Activated CD4-positive, alpha-beta T cell treated with anti-CD3 and anti-CD28 coated beads for 36 hours (primary cell): ENCODE measurements at regions not wholly inside any gene's neighbourhood (a gene's known extent, or its start where the extent isn't known, plus 50 kb on each side); places are given as distances from the start of the nearest gene placed in this dataset.
"Not testable (repeated sequence)": the region's sequence is repeated elsewhere in the genome, so short reads cannot be mapped to it uniquely, and the experiment has no call there.

ENCODE experiments used
- ATAC-seq: fragments of 200-7000 bp; cut with Tn5 transposase; one replicate; pipeline ENCODE4 v1.10.0; 2021; ENCODE audit warnings: mild to moderate bottlenecking, moderate library complexity
- CTCF ChIA-PET: fragments of 350-600 bp; sonication (Branson Sonifier 250); formaldehyde crosslinking; loops from one replicate; lab custom pipeline; 2021; ENCODE audit warnings: antibody characterized with exemption; lab: Charles Lee
- POLR2A ChIA-PET: fragments of 350-600 bp; sonication (Branson Sonifier 250); formaldehyde crosslinking; loops from one replicate; lab custom pipeline; 2021; ENCODE audit warnings: antibody characterized with exemption, inconsistent platforms; lab: Charles Lee
- DNase-seq: peaks from one replicate; pipeline ENCODE4 v3.0.0-alpha.2; 2020
- H3K27ac Mint-ChIP-seq: one replicate; pipeline ENCODE4 v1.8.0; 2021; ENCODE audit warnings: mixed read lengths
- H3K27me3 Mint-ChIP-seq: one replicate; pipeline ENCODE4 v1.8.0; 2021; ENCODE audit warnings: mixed read lengths
- H3K36me3 Mint-ChIP-seq: one replicate; pipeline ENCODE4 v1.8.0; 2021; ENCODE audit warnings: low read depth, mixed read lengths
- H3K4me1 Mint-ChIP-seq: one replicate; pipeline ENCODE4 v1.8.0; 2021; ENCODE audit warnings: mixed read lengths
- H3K4me3 Mint-ChIP-seq: one replicate; pipeline ENCODE4 v1.8.0; 2021; ENCODE audit warnings: mild to moderate bottlenecking, moderate library complexity, mixed read lengths
- H3K9me3 Mint-ChIP-seq: one replicate; pipeline ENCODE4 v1.8.0; 2021; ENCODE audit warnings: low read depth, mixed read lengths
- intact Hi-C, 2 experiments: fragments of 100-400 bp; cut with DNase I in 1 of 2; cut with micrococcal nuclease in 1 of 2; formaldehyde crosslinking; loops; one replicate each; pipeline versions ENCODE4 v1.14.2 to v1.15.1; 2022 to 2024; cut with DNase I, micrococcal nuclease

GRCh38 chrX:107370185-107370584 lies 79.3 kb upstream of the FRMPD3 start:
- intact Hi-C loops, H3K36me3 Mint-ChIP-seq, H3K9me3 Mint-ChIP-seq, H3K27me3 Mint-ChIP-seq, POLR2A ChIA-PET, ATAC-seq, H3K27ac Mint-ChIP-seq, H3K4me3 Mint-ChIP-seq, CTCF ChIA-PET, DNase-seq, H3K4me1 Mint-ChIP-seq: not testable (repeated sequence)

- Mint-ChIP-seq H3K36me3 (no peaks in the 10 kb centered on the region), H3K27me3 (no peaks in the 10 kb centered on the region), H3K4me1 (no peaks in the 10 kb centered on the region), H3K27ac (no peak overlapping the region), H3K4me3 (no peak overlapping the region), H3K9me3 (no peaks in the 10 kb centered on the region)
- intact Hi-C loops, result no loop called here
- ATAC-seq (no peak), DNase-seq (no peak)
- CTCF ChIA-PET, result no interaction called here
- POLR2A ChIA-PET, result no interaction called here
These were observed 75.3 kb upstream of the FRMPD3 start for GRCh38 chrX:107374132-107374531.

- POLR2A ChIA-PET, result no interaction called here
These were observed 74.6 kb upstream of the FRMPD3 start for GRCh38 chrX:107374831-107375230.

GRCh38 chrX:107376186-107376585 lies 73.3 kb upstream of the FRMPD3 start:
- H3K4me1 Mint-ChIP-seq, POLR2A ChIA-PET, H3K36me3 Mint-ChIP-seq, H3K4me3 Mint-ChIP-seq, H3K27ac Mint-ChIP-seq, H3K27me3 Mint-ChIP-seq, ATAC-seq, H3K9me3 Mint-ChIP-seq, CTCF ChIA-PET, intact Hi-C loops, DNase-seq: not testable (repeated sequence)

More at GRCh38 chrX:107374831-107375230, 74.6 kb upstream of the FRMPD3 start:
- Mint-ChIP-seq H3K4me1 (no peaks in the 10 kb centered on the region), H3K9me3 (no peaks in the 10 kb centered on the region), H3K27me3 (peaks cover 2% of the 10 kb centered on the region), H3K4me3 (no peak overlapping the region), H3K27ac (no peak overlapping the region), H3K36me3 (no peaks in the 10 kb centered on the region)
- intact Hi-C loops, result no loop called here
- DNase-seq, result no peak
- no peak for ATAC-seq
- CTCF ChIA-PET, result interaction anchor here (0.6 kb wide), 1 partner anchor 149 kb away, joined by 3 read pairs; no protein-coding TSS in a partner anchor

GRCh38 chrX:107384397-107385105 lies 64.9 kb upstream of the FRMPD3 start:
- no peak overlapping the region for H3K27ac Mint-ChIP-seq
- no peak for ATAC-seq
- no peak overlapping the region for H3K4me3 Mint-ChIP-seq
- no peak for DNase-seq
- ChIA-PET CTCF (no interaction called here), POLR2A (no interaction called here)
- peaks cover 24% of the 10 kb centered on the region for H3K27me3 Mint-ChIP-seq
- intact Hi-C loops, result no loop called here
- H3K4me1 Mint-ChIP-seq, result peaks cover 6% of the 10 kb centered on the region
- H3K9me3 Mint-ChIP-seq, result no peaks in the 10 kb centered on the region
- H3K36me3 Mint-ChIP-seq, result no peaks in the 10 kb centered on the region

GRCh38 chrX:107389726-107390125 lies 59.7 kb upstream of the FRMPD3 start:
- Mint-ChIP-seq H3K4me1 (no peaks in the 10 kb centered on the region), H3K9me3 (peaks cover 3% of the 10 kb centered on the region), H3K4me3 (no peak overlapping the region), H3K27me3 (peaks cover 21% of the 10 kb centered on the region), H3K36me3 (no peaks in the 10 kb centered on the region), H3K27ac (no peak overlapping the region)
- ATAC-seq, result no peak
- intact Hi-C loops, result no loop called here
- POLR2A ChIA-PET, result no interaction called here
- CTCF ChIA-PET, result no interaction called here
- no peak for DNase-seq

GRCh38 chrX:107393656-107394055 lies 55.8 kb upstream of the FRMPD3 start:
- DNase-seq, CTCF ChIA-PET, H3K4me3 Mint-ChIP-seq, ATAC-seq, H3K27ac Mint-ChIP-seq, intact Hi-C loops, H3K9me3 Mint-ChIP-seq, H3K36me3 Mint-ChIP-seq, H3K27me3 Mint-ChIP-seq, POLR2A ChIA-PET, H3K4me1 Mint-ChIP-seq: not testable (repeated sequence)

- Mint-ChIP-seq H3K4me1 (no peaks in the 10 kb centered on the region), H3K4me3 (no peak overlapping the region), H3K9me3 (peaks cover 3% of the 10 kb centered on the region), H3K27me3 (peaks cover under 1% of the 10 kb centered on the region), H3K27ac (no peak overlapping the region), H3K36me3 (no peaks in the 10 kb centered on the region)
- intact Hi-C loops, result no loop called here
- ATAC-seq (no peak), DNase-seq (no peak)
- ChIA-PET CTCF (no interaction called here), POLR2A (no interaction called here)
These were observed 53.2 kb upstream of the FRMPD3 start for GRCh38 chrX:107396235-107396634.

- Mint-ChIP-seq H3K4me1 (no peaks in the 10 kb centered on the region), H3K9me3 (peaks cover 3% of the 10 kb centered on the region), H3K27ac (no peak overlapping the region), H3K27me3 (no peaks in the 10 kb centered on the region), H3K36me3 (no peaks in the 10 kb centered on the region), H3K4me3 (no peak overlapping the region)
- ChIA-PET POLR2A (no interaction called here), CTCF (no interaction called here)
- DNase-seq, result no peak
- no peak for ATAC-seq
- intact Hi-C loops, result no loop called here
These were observed 52.7 kb upstream of the FRMPD3 start for GRCh38 chrX:107396783-107397182.

GRCh38 chrX:107398115-107398514 lies 51.3 kb upstream of the FRMPD3 start:
- POLR2A ChIA-PET, result no interaction called here
- ATAC-seq, result no peak
- H3K27me3 Mint-ChIP-seq, result no peaks in the 10 kb centered on the region
- no peak for DNase-seq
- H3K36me3 Mint-ChIP-seq, result no peaks in the 10 kb centered on the region
- intact Hi-C loops, result no loop called here
- H3K27ac Mint-ChIP-seq, result no peak overlapping the region
- CTCF ChIA-PET, result no interaction called here
- no peak overlapping the region for H3K4me3 Mint-ChIP-seq
- H3K4me1 Mint-ChIP-seq, result no peaks in the 10 kb centered on the region
- peaks cover 6% of the 10 kb centered on the region for H3K9me3 Mint-ChIP-seq
